Amniotic epithelial cell (primary cell): ENCODE measurements at regions not wholly inside any gene's neighbourhood (a gene's known extent, or its start where the extent isn't known, plus 50 kb on each side); places are given as distances from the start of the nearest gene placed in this dataset.
A peak's percentile ranks its signal among the peaks of the same experiment; 100 is the strongest.
"Not testable (repeated sequence)": the region's sequence is repeated elsewhere in the genome, so short reads cannot be mapped to it uniquely, and the experiment has no call there.

Source experiments
- DNase-seq: peaks from one replicate; pipeline ENCODE4 v3.0.0-alpha.2; 2010; ENCODE audit warnings: low read depth

GRCh38 chr3:194249323-194250097 is 101.6 kb downstream of the CPN2 start:
- DNase-seq: no peak

DNA sequence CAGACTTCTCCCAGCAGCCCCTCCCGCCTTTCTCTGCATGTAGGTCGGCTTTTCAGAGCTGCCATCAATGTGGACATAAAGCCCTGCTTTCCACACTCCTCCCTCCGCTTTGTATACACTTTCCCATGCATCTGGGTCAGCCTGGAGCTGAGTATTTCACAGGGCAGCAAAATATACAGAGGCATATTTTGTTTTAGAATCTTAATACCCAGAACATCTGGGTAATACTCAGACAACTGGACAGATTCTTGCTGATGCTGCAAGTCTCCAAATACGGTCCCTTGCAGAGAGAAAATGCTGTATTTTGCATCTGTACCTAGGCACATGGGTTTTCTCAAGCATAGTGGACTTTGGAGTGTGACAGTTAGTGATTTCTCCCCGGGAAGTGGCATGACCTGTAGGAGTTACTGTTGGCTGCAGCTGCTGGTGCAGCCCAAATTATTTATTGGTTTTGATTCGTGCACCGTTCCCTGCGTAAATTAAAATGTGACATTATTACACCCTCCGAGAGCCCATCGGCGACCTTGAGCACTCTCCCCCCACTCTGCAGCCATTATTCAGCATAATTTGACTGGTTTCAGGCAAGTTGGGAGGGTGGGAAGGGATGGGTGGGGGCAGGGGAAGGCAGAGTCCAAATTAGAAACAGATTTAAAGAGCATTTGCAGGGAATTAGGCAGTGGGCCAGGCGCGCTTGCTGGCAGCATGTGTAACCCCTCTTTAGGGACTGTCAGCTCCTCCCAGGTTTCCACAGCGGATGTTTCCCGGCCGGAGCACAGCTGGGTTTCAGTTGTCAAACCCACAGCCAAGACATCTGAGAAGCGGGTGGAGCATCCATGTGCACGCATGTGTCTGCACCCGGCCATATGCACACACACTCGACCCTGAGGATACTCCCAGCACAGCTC is 100.8 kb downstream of the CPN2 start:
- DNase-seq: no peak

DNA sequence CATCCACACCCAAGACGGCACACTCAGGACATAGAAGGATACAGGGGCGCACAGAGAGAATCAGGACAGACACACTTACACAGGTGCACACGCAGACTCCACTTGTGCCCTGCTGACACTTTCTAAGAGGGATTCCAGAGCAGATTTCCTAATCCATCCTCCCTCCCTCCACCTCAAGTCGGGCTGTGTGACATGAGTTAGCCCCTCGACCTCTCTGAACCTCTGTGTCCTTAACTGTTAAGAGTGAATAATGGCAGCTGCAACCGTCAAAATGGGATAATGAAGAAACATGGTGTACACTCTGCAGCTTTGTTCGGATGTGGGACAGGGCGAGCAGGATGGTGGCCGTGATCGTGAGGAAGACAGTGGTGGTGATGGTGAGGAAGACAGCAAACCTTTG is 100.1 kb downstream of the CPN2 start:
- no peak for DNase-seq

DNA sequence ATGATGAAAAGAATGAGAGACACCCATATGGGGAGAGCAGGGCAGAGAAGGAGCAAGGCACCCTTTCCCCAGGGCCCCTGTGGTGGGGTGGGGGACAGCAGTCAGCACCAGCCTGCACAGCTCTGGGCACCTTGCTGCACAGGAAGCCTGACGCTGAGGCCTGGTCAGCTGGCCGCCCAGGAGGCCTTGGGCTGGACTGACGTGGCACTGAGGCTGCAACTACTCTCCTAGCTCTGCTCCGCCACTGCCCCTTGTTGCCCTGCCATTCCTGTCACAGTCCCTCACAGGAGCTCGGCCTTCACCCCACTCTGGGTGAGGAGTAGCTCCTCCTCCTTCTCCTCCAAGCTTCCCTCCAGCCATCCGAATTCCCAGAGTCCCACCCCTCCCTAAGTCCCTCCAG is 99.7 kb downstream of the CPN2 start:
- DNase-seq: no peak

DNA sequence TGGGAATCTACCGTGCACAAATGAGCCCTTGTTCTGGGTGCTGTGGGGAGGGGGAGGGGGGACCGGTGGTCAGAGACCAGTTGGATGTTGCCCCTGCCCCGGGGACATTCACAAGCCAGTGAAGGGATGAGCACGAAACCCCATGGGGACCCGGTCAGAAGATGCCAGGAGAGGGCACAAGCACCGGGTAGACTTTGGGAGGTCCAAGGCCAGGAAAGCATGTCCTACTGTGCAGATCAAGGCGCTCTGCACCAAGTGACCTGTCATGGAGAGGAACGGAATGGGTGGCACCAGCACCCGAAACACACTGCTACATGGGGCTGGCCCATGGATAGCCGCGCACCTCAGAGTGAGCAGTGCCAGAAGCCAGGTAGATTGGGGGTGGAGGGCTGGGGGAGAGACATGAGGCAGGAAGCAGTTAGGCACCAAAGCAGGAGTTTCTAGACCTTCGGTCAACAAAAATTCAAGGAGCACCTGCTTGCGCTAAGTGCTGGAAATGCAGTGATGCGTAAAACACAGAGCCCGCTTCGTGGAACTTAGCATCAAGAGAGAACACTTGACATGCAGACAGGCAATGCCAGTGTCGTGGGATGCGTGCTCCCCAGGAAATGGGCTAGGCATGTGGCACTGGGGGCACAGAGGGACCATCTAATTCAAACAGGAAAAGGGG is 99.1 kb downstream of the CPN2 start:
- no peak for DNase-seq

GRCh38 chr3:194253270-194253669 is 97.9 kb downstream of the CPN2 start:
- no peak for DNase-seq

DNA sequence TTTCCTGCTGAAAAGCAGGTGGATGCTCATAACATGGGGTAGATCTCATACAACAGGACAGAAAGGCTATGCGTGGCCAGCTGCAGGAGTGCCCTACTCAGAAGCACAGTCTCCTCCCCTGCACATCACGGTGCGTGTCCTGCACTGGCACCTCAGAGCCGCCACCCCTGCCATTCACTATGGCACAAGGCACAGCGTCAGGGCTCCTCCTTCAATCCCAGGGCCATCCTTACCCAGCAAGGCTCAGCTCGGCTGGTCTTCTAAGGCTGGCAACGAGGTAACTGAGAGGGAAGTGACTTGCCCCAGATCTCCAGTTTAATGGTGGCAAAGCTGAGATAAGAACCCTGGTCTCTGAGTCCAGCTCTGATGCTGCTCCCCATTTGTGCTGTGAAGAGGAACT is 97.1 kb downstream of the CPN2 start:
- no peak for DNase-seq

GRCh38 chr3:194255252-194256039 is 95.7 kb downstream of the CPN2 start:
- peak; percentile 59 for DNase-seq

GRCh38 chr3:194256040-194256945 is 94.8 kb downstream of the CPN2 start:
- DNase-seq: no peak

DNA sequence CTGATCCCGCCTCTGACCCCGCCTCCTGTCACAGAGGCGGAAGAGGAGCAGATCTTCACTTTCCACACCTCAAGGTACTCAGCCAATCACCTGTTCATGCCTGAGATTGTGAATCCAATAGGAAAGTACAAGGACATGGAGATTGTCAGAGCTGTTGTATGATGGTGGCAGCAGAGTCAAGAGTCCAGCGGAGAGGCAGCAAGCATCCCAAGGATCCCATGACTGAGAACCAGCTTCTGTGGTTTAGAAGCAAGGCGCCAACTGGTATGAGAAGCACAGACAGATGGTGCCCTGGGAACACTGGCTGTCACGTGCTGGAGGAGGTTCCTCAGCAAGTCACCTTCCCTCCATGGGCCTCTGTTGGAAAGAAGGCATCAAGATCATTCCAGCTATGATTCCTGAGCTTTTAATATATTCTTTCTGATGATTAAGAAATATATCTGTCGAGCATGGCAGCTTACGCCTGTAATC is 93.9 kb downstream of the CPN2 start:
- no peak for DNase-seq

GRCh38 chr3:194257916-194258668 is 93.0 kb downstream of the CPN2 start:
- DNase-seq: no peak

DNA sequence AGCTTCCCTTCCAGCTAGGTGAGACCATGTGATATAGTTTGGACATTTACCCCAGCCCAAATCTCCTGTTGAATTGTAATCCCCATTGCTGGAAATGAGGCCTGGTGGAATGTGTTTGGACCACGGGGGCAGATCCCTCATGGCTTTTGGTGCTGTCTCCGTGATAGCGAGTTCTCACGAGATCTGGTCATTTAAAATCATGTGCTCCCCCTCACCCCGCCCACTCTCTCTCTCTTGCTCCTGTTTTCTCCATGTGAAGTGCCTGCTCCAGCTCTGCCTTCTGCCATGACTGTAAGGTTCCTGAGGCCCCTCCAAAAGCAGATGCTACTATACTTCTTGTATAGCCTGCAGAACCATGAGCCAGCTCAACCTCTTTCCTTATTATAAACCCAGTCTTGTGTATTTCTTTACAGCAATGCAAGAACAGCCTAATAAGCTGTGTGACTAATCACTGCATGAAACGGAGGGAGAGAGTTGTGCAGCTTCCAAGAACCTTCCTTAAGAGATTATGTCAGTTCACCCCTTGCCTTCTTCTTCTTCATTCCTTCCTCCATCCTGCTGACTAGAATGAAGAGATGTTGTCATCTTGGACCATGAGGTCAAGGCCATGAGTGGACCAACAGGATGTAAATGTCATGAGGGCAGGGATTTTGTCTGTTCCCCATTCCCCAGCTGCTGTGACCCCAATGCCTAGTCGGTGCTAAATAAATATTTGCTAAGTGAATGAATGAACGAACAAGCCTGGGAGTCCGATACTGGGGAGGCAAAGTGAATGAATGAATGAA is 91.0 kb downstream of the CPN2 start:
- peak; percentile 71 for DNase-seq

DNA sequence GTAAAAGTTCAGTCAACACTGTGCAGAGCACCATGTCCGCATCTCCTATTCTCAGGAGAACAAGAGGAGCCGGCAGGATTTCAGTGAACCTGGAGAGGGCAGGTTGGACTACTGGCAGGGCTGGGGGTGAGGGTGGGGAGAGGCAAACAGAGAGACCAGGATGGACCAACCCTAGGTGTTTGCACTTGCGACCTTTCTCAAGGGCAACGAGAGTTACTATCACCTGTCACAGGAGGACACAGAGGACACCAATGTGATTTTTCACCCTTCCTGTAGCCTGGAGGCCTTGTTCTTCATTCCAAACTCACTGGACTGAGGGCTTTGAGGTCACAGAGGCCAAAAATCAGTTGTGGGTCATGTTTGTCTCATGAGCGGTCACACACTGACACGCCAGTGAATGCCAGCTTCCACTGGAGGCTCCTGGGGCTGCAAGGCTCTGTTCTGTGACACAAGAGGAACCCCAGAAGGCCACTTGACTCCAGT is 89.5 kb downstream of the CPN2 start:
- no peak for DNase-seq

- no peak for DNase-seq
These were observed 88.8 kb downstream of the CPN2 start for GRCh38 chr3:194262176-194262924.

DNA sequence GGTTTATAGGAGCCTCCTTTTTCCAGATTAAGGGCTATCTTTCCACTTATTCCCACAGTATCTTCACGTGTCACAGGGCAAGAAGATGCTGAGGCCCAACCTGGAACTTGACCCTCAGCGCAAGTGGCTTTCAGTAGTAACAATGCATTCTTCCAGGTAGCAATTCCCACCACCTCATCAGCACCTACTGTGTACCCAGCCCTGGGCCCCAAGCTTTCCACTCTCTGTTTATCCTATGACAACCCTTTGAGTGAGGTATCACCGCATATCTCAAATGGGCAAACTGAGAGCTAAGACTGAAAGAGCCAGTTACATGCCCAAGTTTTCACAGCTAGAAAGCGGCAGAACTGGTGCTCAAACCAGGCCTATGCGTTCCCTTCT is 88.2 kb downstream of the CPN2 start:
- no peak for DNase-seq

GRCh38 chr3:194264631-194265504 is 86.3 kb downstream of the CPN2 start:
- not testable (repeated sequence) for DNase-seq

DNA sequence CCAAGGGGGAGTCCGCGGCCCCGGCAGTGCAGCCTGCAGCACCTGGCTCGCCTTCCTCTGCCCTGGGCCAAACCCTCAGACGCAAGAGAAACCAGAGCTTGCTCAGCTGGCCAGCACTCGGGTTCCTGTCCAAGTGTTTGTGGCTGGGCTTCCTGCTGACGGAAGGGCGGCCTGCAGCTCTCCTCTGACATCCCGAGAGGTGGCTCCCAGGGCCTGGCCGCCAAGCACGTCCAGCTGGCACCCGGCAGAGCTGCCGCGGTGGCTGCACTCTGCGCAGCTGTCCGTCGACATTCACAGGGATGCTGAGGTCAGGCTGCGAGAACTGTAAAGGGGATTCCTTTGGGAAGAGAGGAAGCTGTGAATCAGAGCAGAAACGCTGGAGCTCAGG is 85.6 kb downstream of the CPN2 start:
- peak; percentile 48 for DNase-seq
